GM12878 (cell line): ENCODE measurements at regions not wholly inside any gene's neighbourhood (a gene's known extent, or its start where the extent isn't known, plus 50 kb on each side); places are given as distances from the start of the nearest gene placed in this dataset.

ENCODE experiments used
- ATAC-seq: fragments of 200-7000 bp; cut with Tn5 transposase; 3 replicates; pipeline ENCODE4 v1.9.1; 2020; ENCODE audit warnings: mild to moderate bottlenecking, moderate library complexity
- BruUV-seq: library from RNA; stranded (reverse); fragments of 400-500 nt; replicated peaks from 2 replicates; lab custom pipeline; 2021; lab: Mats Ljungman, UMichigan
- CTCF ChIA-PET: fragments of 300-600 bp; sonication (Branson Sonifier 250); formaldehyde crosslinking; extraction: SDS; loops from one replicate; lab custom pipeline; 2021; ENCODE audit warnings: inconsistent platforms; lab: Yijun Ruan, JAX
- POLR2A ChIA-PET: fragments of 350-600 bp; formaldehyde crosslinking; extraction: SDS; loops from one replicate; lab custom pipeline; 2021; ENCODE audit warnings: inconsistent platforms; lab: Charles Lee
- RAD21 ChIA-PET: fragments of 300-600 bp; sonication (Branson Sonifier 250); formaldehyde crosslinking; loops from one replicate; lab custom pipeline; 2023; ENCODE audit warnings: antibody characterized with exemption; ENCODE audit not compliant: unreplicated experiment; lab: Charles Lee
- SMC1A ChIA-PET: fragments of 300-600 bp; sonication (Branson Sonifier 250); formaldehyde crosslinking; loops from one replicate; lab custom pipeline; 2023; ENCODE audit not compliant: unreplicated experiment, uncharacterized antibody; lab: Charles Lee
- DNase-seq: peaks from one replicate; pipeline ENCODE4 v3.0.0-alpha.2; 2011; ENCODE audit warnings: low read depth, low spot score
- FAIRE-seq: peaks from 3 replicates; lab custom pipeline; 2011; peaks lifted over from hg19 to GRCh38; lab: Jason Lieb, UNC
- H2AFZ ChIP-seq: 2 replicates; pipeline ENCODE4 v1.6.0; 2011; ENCODE audit warnings: low read depth, low read length, control low read depth; ENCODE audit not compliant: control insufficient read depth
- H3K27ac ChIP-seq: 2 replicates; pipeline ENCODE4 v1.5.1; 2011; ENCODE audit warnings: control low read depth; ENCODE audit not compliant: control insufficient read depth, insufficient read depth
- H3K27me3 ChIP-seq, 2 experiments: replicated peaks in 1 of 2; 2 replicates each; pipeline versions ENCODE4 v1.6.0 to v1.6.1; 2011; ENCODE audit warnings: low read length in 1 of 2; ENCODE audit not compliant: control insufficient read depth in 2 of 2, insufficient read depth in 2 of 2
- H3K36me3 ChIP-seq, 2 experiments: 2 replicates each; pipeline ENCODE4 v1.5.1; 2011; ENCODE audit warnings: low read length in 1 of 2; ENCODE audit not compliant: control insufficient read depth in 2 of 2, insufficient read depth in 2 of 2
- H3K4me1 ChIP-seq: 2 replicates; pipeline ENCODE4 v1.6.1; 2011; ENCODE audit warnings: mild to moderate bottlenecking, low read length, moderate library complexity, mixed read lengths; ENCODE audit not compliant: control insufficient read depth, insufficient read depth
- H3K4me2 ChIP-seq: 2 replicates; pipeline ENCODE4 v1.6.0; 2011; ENCODE audit warnings: control low read depth; ENCODE audit not compliant: control insufficient read depth, insufficient read depth
- H3K4me3 ChIP-seq: fragments of 200-600 bp; sonication (generic); 2 replicates; pipeline ENCODE4 v1.5.1; 2016
- H3K79me2 ChIP-seq: 2 replicates; pipeline ENCODE4 v1.6.0; 2011; ENCODE audit warnings: low read length; ENCODE audit not compliant: control insufficient read depth, insufficient read depth
- H3K9ac ChIP-seq: 2 replicates; pipeline ENCODE4 v1.8.0; 2011; ENCODE audit warnings: low read length, control low read depth, mixed read lengths; ENCODE audit not compliant: control insufficient read depth, insufficient read depth
- H3K9me3 ChIP-seq: replicated peaks from 3 replicates; pipeline ENCODE4 v1.5.1; 2011; ENCODE audit warnings: mild to moderate bottlenecking, low read length; ENCODE audit not compliant: control insufficient read depth, insufficient read depth
- H4K20me1 ChIP-seq: 2 replicates; pipeline ENCODE4 v1.6.0; 2011; ENCODE audit not compliant: control insufficient read depth, insufficient read depth
- EGR1 ChIP-seq, 2 experiments: IDR thresholded peaks; 1 replicate in 1 of 2; 2 replicates in 1 of 2; pipeline ENCODE4 v1.6.1; 2011 to 2012; ENCODE audit warnings: low read depth in 2 of 2, low read length in 2 of 2, borderline replicate concordance in 1 of 2, mild to moderate bottlenecking in 1 of 2, moderate library complexity in 1 of 2
- IKZF1 ChIP-seq: fragments of 450-650 bp; conservative IDR thresholded peaks from 2 replicates; pipeline ENCODE4 v1.6.1; 2017; ENCODE audit warnings: antibody characterized with exemption, mild to moderate bottlenecking
- SP1 ChIP-seq: IDR thresholded peaks from one replicate; pipeline ENCODE4 v1.6.1; 2011; ENCODE audit warnings: low read depth, low read length
- ZNF207 ChIP-seq: fragments of 450-650 bp; IDR thresholded peaks from 2 replicates; pipeline ENCODE4 v1.6.1; 2014; ENCODE audit warnings: antibody characterized with exemption, mild to moderate bottlenecking, borderline replicate concordance
- ZNF24 ChIP-seq: fragments of 450-650 bp; IDR thresholded peaks from 2 replicates; pipeline ENCODE4 v1.6.1; 2017; ENCODE audit warnings: antibody characterized with exemption, mild to moderate bottlenecking
- ZZZ3 ChIP-seq: IDR thresholded peaks from 2 replicates; pipeline ENCODE4 v1.6.1; 2011; ENCODE audit warnings: low read depth; ENCODE audit not compliant: control insufficient read depth, insufficient read length
- WGBS: methylation state at CpG from one replicate; pipeline ENCODE4 v1.1.6; 2016; ENCODE audit warnings: low lambda C conversion rate; ENCODE audit not compliant: insufficient replicate concordance, insufficient coverage; ENCODE audit errors: missing lambda C conversion rate; 5-methylcytosine and 5-hydroxymethylcytosine counted together
- in situ Hi-C: fragments of 300-500 bp; cut with MboI; formaldehyde crosslinking; loops from 9 replicates; pipeline ENCODE4 v1.14.3; 2018; ENCODE audit warnings: mixed read lengths
- intact Hi-C: fragments of 100-400 bp; cut with micrococcal nuclease; formaldehyde crosslinking; loops from one replicate; pipeline ENCODE4 v1.14.2; 2022; ENCODE audit not compliant: unreplicated experiment
- TF ChIP-seq, protein P1 (sequence below): fragments of 450-650 bp; IDR thresholded peaks from 2 replicates; pipeline ENCODE4 v1.6.1; 2014; ENCODE audit warnings: mild to moderate bottlenecking
- TF ChIP-seq, protein P2 (sequence below): IDR thresholded peaks from 2 replicates; pipeline ENCODE4 v1.6.1; 2012; ENCODE audit warnings: low read length, inconsistent platforms
- TF ChIP-seq, protein P3 (sequence below): fragments of 150-350 bp; IDR thresholded peaks from 2 replicates; pipeline ENCODE4 v1.6.1; 2014; ENCODE audit warnings: mild to moderate bottlenecking, low read depth, low read length
- TF ChIP-seq, protein P4 (sequence below): fragments of 450-650 bp; formaldehyde crosslinking; IDR thresholded peaks from 2 replicates; pipeline ENCODE4 v1.4.0; 2022; ENCODE audit warnings: mild to moderate bottlenecking, moderate library complexity
- TF ChIP-seq, protein P5 (sequence below): fragments of 150-350 bp; IDR thresholded peaks from 2 replicates; pipeline ENCODE4 v1.6.1; 2016; ENCODE audit warnings: low read depth, low read length

DNA sequence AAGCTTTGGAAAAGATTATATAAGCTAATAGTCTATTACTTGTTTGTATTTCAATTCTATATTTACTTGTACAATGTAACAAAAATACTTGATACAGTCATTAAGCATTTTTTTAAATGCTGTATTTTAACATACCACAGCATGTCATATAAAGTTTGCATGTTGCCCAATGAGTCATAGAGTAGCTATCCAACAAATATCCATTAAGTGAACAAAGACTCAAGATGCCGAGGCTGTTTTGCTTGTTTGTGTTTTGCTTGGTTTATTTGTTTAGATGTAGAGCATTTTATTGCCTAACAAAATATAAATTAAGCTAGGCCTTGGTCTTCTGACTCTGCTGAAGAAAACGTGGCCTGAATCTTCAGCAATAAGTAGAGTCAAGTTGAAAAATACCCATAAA, 1584.3 kb upstream of the NUDT12 start:
- Histone ChIP-seq H3K9me3 (no peaks in the 10 kb centered on the region), H3K27me3 (no peaks in the 10 kb centered on the region), H3K79me2 (no peaks in the 10 kb centered on the region), H3K4me3 (no peak overlapping the region), H3K27ac (no peak overlapping the region), H3K9ac (no peak overlapping the region), H3K4me1 (no peaks in the 10 kb centered on the region), H3K4me2 (no peak overlapping the region), H4K20me1 (no peaks in the 10 kb centered on the region), H3K36me3 (no peaks in the 10 kb centered on the region), H2AFZ (no peak overlapping the region)
- intact Hi-C loops (no loop called here), in situ Hi-C loops (no loop called here)
- DNase-seq (no peak), ATAC-seq (no peak), FAIRE-seq (no peak)
- ChIA-PET POLR2A (no interaction called here), RAD21 (no interaction called here), CTCF (no interaction called here), SMC1A (no interaction called here)
- WGBS, result 5% methylated on average over 2 of the region's 2 CpGs
- BruUV-seq, result no TSS peak
- TF ChIP-seq SP1, result no peak
- TF ChIP-seq, protein P1, sequence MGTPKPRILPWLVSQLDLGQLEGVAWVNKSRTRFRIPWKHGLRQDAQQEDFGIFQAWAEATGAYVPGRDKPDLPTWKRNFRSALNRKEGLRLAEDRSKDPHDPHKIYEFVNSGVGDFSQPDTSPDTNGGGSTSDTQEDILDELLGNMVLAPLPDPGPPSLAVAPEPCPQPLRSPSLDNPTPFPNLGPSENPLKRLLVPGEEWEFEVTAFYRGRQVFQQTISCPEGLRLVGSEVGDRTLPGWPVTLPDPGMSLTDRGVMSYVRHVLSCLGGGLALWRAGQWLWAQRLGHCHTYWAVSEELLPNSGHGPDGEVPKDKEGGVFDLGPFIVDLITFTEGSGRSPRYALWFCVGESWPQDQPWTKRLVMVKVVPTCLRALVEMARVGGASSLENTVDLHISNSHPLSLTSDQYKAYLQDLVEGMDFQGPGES, result no peak
- TF ChIP-seq, protein P2, sequence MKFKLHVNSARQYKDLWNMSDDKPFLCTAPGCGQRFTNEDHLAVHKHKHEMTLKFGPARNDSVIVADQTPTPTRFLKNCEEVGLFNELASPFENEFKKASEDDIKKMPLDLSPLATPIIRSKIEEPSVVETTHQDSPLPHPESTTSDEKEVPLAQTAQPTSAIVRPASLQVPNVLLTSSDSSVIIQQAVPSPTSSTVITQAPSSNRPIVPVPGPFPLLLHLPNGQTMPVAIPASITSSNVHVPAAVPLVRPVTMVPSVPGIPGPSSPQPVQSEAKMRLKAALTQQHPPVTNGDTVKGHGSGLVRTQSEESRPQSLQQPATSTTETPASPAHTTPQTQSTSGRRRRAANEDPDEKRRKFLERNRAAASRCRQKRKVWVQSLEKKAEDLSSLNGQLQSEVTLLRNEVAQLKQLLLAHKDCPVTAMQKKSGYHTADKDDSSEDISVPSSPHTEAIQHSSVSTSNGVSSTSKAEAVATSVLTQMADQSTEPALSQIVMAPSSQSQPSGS, result no peak
- TF ChIP-seq EGR1 (IDR thresholded peaks at IDR 0.05; ENCODE audit: borderline replicate concordance in 1 of 2, low read depth in 2 of 2, low read length in 2 of 2), result no peak
- no peak for TF ChIP-seq ZNF24
- TF ChIP-seq ZZZ3, result no peak
- TF ChIP-seq IKZF1, result no peak
- TF ChIP-seq, protein P3, sequence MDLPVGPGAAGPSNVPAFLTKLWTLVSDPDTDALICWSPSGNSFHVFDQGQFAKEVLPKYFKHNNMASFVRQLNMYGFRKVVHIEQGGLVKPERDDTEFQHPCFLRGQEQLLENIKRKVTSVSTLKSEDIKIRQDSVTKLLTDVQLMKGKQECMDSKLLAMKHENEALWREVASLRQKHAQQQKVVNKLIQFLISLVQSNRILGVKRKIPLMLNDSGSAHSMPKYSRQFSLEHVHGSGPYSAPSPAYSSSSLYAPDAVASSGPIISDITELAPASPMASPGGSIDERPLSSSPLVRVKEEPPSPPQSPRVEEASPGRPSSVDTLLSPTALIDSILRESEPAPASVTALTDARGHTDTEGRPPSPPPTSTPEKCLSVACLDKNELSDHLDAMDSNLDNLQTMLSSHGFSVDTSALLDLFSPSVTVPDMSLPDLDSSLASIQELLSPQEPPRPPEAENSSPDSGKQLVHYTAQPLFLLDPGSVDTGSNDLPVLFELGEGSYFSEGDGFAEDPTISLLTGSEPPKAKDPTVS, result no peak
- TF ChIP-seq ZNF207, result no peak
- TF ChIP-seq, protein P4, sequence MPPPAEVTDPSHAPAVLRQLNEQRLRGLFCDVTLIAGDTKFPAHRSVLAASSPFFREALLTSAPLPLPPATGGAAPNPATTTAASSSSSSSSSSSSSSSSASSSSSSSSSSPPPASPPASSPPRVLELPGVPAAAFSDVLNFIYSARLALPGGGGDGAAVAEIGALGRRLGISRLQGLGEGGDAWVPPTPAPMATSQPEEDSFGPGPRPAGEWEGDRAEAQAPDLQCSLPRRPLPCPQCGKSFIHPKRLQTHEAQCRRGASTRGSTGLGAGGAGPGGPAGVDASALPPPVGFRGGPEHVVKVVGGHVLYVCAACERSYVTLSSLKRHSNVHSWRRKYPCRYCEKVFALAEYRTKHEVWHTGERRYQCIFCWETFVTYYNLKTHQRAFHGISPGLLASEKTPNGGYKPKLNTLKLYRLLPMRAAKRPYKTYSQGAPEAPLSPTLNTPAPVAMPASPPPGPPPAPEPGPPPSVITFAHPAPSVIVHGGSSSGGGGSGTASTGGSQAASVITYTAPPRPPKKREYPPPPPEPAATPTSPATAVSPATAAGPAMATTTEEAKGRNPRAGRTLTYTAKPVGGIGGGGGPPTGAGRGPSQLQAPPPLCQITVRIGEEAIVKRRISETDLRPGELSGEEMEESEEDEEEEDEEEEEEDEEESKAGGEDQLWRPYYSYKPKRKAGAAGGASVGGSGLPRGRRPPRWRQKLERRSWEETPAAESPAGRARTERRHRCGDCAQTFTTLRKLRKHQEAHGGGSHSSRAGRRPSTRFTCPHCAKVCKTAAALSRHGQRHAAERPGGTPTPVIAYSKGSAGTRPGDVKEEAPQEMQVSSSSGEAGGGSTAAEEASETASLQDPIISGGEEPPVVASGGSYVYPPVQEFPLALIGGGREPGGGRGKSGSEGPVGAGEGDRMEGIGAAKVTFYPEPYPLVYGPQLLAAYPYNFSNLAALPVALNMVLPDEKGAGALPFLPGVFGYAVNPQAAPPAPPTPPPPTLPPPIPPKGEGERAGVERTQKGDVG (CRISPR knock-in tag), result no peak
- TF ChIP-seq, protein P5, sequence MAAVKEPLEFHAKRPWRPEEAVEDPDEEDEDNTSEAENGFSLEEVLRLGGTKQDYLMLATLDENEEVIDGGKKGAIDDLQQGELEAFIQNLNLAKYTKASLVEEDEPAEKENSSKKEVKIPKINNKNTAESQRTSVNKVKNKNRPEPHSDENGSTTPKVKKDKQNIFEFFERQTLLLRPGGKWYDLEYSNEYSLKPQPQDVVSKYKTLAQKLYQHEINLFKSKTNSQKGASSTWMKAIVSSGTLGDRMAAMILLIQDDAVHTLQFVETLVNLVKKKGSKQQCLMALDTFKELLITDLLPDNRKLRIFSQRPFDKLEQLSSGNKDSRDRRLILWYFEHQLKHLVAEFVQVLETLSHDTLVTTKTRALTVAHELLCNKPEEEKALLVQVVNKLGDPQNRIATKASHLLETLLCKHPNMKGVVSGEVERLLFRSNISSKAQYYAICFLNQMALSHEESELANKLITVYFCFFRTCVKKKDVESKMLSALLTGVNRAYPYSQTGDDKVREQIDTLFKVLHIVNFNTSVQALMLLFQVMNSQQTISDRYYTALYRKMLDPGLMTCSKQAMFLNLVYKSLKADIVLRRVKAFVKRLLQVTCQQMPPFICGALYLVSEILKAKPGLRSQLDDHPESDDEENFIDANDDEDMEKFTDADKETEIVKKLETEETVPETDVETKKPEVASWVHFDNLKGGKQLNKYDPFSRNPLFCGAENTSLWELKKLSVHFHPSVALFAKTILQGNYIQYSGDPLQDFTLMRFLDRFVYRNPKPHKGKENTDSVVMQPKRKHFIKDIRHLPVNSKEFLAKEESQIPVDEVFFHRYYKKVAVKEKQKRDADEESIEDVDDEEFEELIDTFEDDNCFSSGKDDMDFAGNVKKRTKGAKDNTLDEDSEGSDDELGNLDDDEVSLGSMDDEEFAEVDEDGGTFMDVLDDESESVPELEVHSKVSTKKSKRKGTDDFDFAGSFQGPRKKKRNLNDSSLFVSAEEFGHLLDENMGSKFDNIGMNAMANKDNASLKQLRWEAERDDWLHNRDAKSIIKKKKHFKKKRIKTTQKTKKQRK, result no peak
